IMR-90 (cell line): ENCODE measurements at regions not wholly inside any gene's neighbourhood (a gene's known extent, or its start where the extent isn't known, plus 50 kb on each side); places are given as distances from the start of the nearest gene placed in this dataset.

ENCODE experiments used
- ATAC-seq: fragments of 200-7000 bp; cut with Tn5 transposase; 2 replicates; pipeline ENCODE4 v1.9.1; 2020; ENCODE audit warnings: low read depth, mild to moderate bottlenecking, moderate library complexity
- BruUV-seq: library from RNA; stranded (reverse); fragments of 400-500 nt; replicated peaks from 2 replicates; lab custom pipeline; 2021; lab: Mats Ljungman, UMichigan
- CTCF ChIA-PET: fragments of 300-600 bp; formaldehyde crosslinking; extraction: SDS; loops from one replicate; lab custom pipeline; 2021; ENCODE audit warnings: antibody characterized with exemption; lab: Yijun Ruan, JAX
- POLR2A ChIA-PET: fragments of 300-600 bp; sonication (Branson Sonifier 250); formaldehyde crosslinking; loops from one replicate; lab custom pipeline; 2022; ENCODE audit warnings: antibody characterized with exemption; ENCODE audit not compliant: unreplicated experiment; lab: Charles Lee
- DNase-seq: peaks from one replicate; pipeline ENCODE4 v3.0.0; 2013
- H2AFZ ChIP-seq: replicated peaks from 2 replicates; pipeline ENCODE3; 2013; ENCODE audit warnings: low read length, mild to moderate bottlenecking; ENCODE audit not compliant: poor library complexity
- H2AK5ac ChIP-seq: 2 replicates; pipeline ENCODE4 v1.6.1; 2013; ENCODE audit warnings: low read depth, low read length, inconsistent platforms
- H2AK9ac ChIP-seq: replicated peaks from 2 replicates; pipeline ENCODE3; 2013; ENCODE audit warnings: mild to moderate bottlenecking, low read depth, low read length, moderate library complexity; ENCODE audit not compliant: poor library complexity
- H2BK120ac ChIP-seq: 2 replicates; pipeline ENCODE4 v1.6.1; 2013; ENCODE audit warnings: low read depth, low read length, inconsistent platforms
- H2BK15ac ChIP-seq: 3 replicates; pipeline ENCODE4 v1.6.1; 2013; ENCODE audit warnings: low read depth, low read length, inconsistent platforms
- H2BK20ac ChIP-seq: 2 replicates; pipeline ENCODE4 v1.6.1; 2013; ENCODE audit warnings: low read depth, mild to moderate bottlenecking, inconsistent platforms, low read length, moderate library complexity
- H2BK5ac ChIP-seq: 2 replicates; pipeline ENCODE4 v1.6.1; 2013; ENCODE audit warnings: mild to moderate bottlenecking, low read depth, low read length, inconsistent platforms; ENCODE audit not compliant: poor library complexity, severe bottlenecking
- H3K14ac ChIP-seq: replicated peaks from 2 replicates; pipeline ENCODE4 v1.6.1; 2013; ENCODE audit warnings: low read depth, low read length, inconsistent platforms
- H3K18ac ChIP-seq: 2 replicates; pipeline ENCODE4 v1.6.1; 2013; ENCODE audit warnings: low read depth, low read length, control low read depth
- H3K23ac ChIP-seq: 2 replicates; pipeline ENCODE4 v1.6.1; 2013; ENCODE audit warnings: low read depth, low read length, inconsistent platforms
- H3K27ac ChIP-seq: 2 replicates; pipeline ENCODE4 v1.5.1; 2013; ENCODE audit warnings: mild to moderate bottlenecking, control low read depth, low read length; ENCODE audit not compliant: insufficient read depth
- H3K27me3 ChIP-seq: 2 replicates; pipeline ENCODE4 v1.6.1; 2013; ENCODE audit warnings: low read length; ENCODE audit not compliant: control insufficient read depth, insufficient read depth
- H3K36me3 ChIP-seq: 2 replicates; pipeline ENCODE4 v1.6.1; 2013; ENCODE audit warnings: low read length, mixed read lengths; ENCODE audit not compliant: control insufficient read depth, insufficient read depth
- H3K4ac ChIP-seq: 2 replicates; pipeline ENCODE4 v1.6.1; 2013; ENCODE audit warnings: low read depth, low read length, inconsistent platforms
- H3K4me1 ChIP-seq: 2 replicates; pipeline ENCODE4 v1.6.1; 2013; ENCODE audit warnings: low read length, mixed read lengths; ENCODE audit not compliant: control insufficient read depth, insufficient read depth
- H3K4me2 ChIP-seq: 2 replicates; pipeline ENCODE4 v1.6.1; 2013; ENCODE audit warnings: low read depth, mild to moderate bottlenecking, control low read depth, low read length, moderate library complexity
- H3K4me3 ChIP-seq: 2 replicates; pipeline ENCODE4 v1.5.1; 2013; ENCODE audit warnings: low read depth, mild to moderate bottlenecking, control low read depth, low read length, moderate library complexity; ENCODE audit not compliant: insufficient read depth
- H3K56ac ChIP-seq: 2 replicates; pipeline ENCODE4 v1.6.1; 2013; ENCODE audit warnings: low read length, inconsistent platforms; ENCODE audit not compliant: insufficient read depth; ENCODE audit errors: extremely low read depth
- H3K79me1 ChIP-seq, 2 experiments: 2 replicates each; pipeline ENCODE4 v1.6.1; 2013; ENCODE audit warnings: low read length in 2 of 2, inconsistent platforms in 1 of 2, low read depth in 1 of 2
- H3K9ac ChIP-seq: 2 replicates; pipeline ENCODE4 v1.6.1; 2013; ENCODE audit warnings: low read depth, low read length, control low read depth
- H3K9me1 ChIP-seq: 2 replicates; pipeline ENCODE4 v1.6.1; 2013; ENCODE audit warnings: low read length, inconsistent platforms; ENCODE audit not compliant: insufficient read depth
- H3K9me3 ChIP-seq: 2 replicates; pipeline ENCODE4 v1.6.1; 2013; ENCODE audit warnings: low read length; ENCODE audit not compliant: control insufficient read depth, insufficient read depth
- H4K20me1 ChIP-seq: 2 replicates; pipeline ENCODE4 v1.6.1; 2013; ENCODE audit warnings: low read length, inconsistent platforms; ENCODE audit not compliant: insufficient read depth
- H4K5ac ChIP-seq: 2 replicates; pipeline ENCODE4 v1.6.1; 2013; ENCODE audit warnings: mild to moderate bottlenecking, low read depth, low read length, control low read depth
- H4K8ac ChIP-seq, 2 experiments: 2 replicates each; pipeline ENCODE4 v1.6.1; 2013; ENCODE audit warnings: low read depth in 2 of 2, low read length in 2 of 2, control low read depth in 1 of 2, inconsistent platforms in 1 of 2
- H4K91ac ChIP-seq: 2 replicates; pipeline ENCODE4 v1.6.1; 2013; ENCODE audit warnings: low read depth, low read length, inconsistent platforms; ENCODE audit not compliant: insufficient read depth
- BHLHE40 ChIP-seq: fragments of 150-350 bp; IDR thresholded peaks from 2 replicates; pipeline ENCODE4 v1.6.1; 2016; ENCODE audit warnings: mild to moderate bottlenecking, low read depth, low read length
- CHD1 ChIP-seq: IDR thresholded peaks from 2 replicates; pipeline ENCODE4 v1.6.1; 2012; ENCODE audit warnings: low read depth, low read length, improper control_type of control experiment
- MAFK ChIP-seq: IDR thresholded peaks from 2 replicates; pipeline ENCODE4 v1.6.1; 2012; ENCODE audit warnings: low read depth, low read length, improper control_type of control experiment
- MXI1 ChIP-seq: IDR thresholded peaks from 2 replicates; pipeline ENCODE4 v1.6.1; 2012; ENCODE audit warnings: low read depth, mild to moderate bottlenecking, low read length, moderate library complexity, borderline replicate concordance
- NFE2L2 ChIP-seq: fragments of 150-350 bp; IDR thresholded peaks from 2 replicates; pipeline ENCODE4 v1.6.1; 2016; ENCODE audit warnings: low read depth, mild to moderate bottlenecking, low read length
- WGBS, 2 experiments: methylation state at CpG; one replicate each; pipeline versions ENCODE4 v1.1.5 to v1.1.7; 2013; ENCODE audit warnings: missing lambda C conversion rate in 2 of 2; ENCODE audit not compliant: insufficient read length in 1 of 2; ENCODE audit errors: extremely low coverage in 2 of 2; 5-methylcytosine and 5-hydroxymethylcytosine counted together
- dilution Hi-C: fragments of 300-500 bp; cut with HindIII; formaldehyde crosslinking; loops from one replicate; pipeline ENCODE4 v1.14.3; 2018; ENCODE audit warnings: low sequenced_read_pairs; ENCODE audit not compliant: unreplicated experiment
- in situ Hi-C: fragments of 300-500 bp; cut with MboI; formaldehyde crosslinking; loops from 3 replicates; pipeline ENCODE4 v1.14.3; 2019; ENCODE audit warnings: low sequenced_read_pairs, inconsistent platforms, mixed read lengths
- intact Hi-C: fragments of 100-400 bp; cut with micrococcal nuclease; formaldehyde crosslinking; loops from 2 replicates; pipeline ENCODE4 v1.10.0; 2022

DNA sequence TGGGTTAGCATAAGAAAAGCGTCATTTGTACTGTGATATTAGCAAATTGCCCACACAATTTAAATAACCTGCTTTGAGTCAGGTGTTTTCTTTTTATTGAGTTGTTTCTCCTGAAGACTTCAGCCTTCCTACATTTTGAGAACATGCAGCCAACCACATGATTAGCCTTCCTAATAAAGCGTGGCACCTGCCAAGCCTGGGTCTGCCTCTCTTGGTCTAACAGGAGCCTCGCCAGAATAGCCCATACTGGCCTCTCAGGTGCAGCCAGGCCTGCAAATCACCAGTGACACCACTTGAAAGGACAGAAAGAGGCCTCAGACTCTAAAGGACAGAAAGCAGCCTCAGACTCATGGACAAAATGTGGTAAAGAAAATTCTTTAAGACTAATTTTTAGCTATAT is 653.8 kb downstream of the BCL11A start:
- no peak overlapping the region for H3K18ac ChIP-seq
- no peak overlapping the region for H2BK5ac ChIP-seq
- no peak overlapping the region for H2BK120ac ChIP-seq
- no peak overlapping the region for H2BK15ac ChIP-seq
- no peaks in the 10 kb centered on the region for H3K27me3 ChIP-seq
- H3K36me3 ChIP-seq, result no peaks in the 10 kb centered on the region
- ATAC-seq (no peak), DNase-seq (no peak)
- no peak overlapping the region for H3K27ac ChIP-seq
- H3K23ac ChIP-seq, result no peak overlapping the region
- no peak overlapping the region for H3K4me3 ChIP-seq
- no peak overlapping the region for H4K5ac ChIP-seq
- no peaks in the 10 kb centered on the region; the same call in 1 of the 2 replicates for H3K9me3 ChIP-seq
- no peak overlapping the region for H2AFZ ChIP-seq
- ChIA-PET POLR2A (no interaction called here), CTCF (no interaction called here)
- in situ Hi-C loops, result no loop called here
- H3K56ac ChIP-seq, result no peak overlapping the region
- no peak overlapping the region for H3K4me2 ChIP-seq
- no peak overlapping the region for H4K91ac ChIP-seq
- no TSS peak for BruUV-seq
- no peak overlapping the region for H4K8ac ChIP-seq
- TF ChIP-seq CHD1 (no peak), NFE2L2 (no peak), MAFK (no peak), MXI1 (no peak), BHLHE40 (no peak)
- dilution Hi-C loops, result no loop called here
- no peaks in the 10 kb centered on the region for H3K79me1 ChIP-seq
- no peak overlapping the region for H3K9ac ChIP-seq
- intact Hi-C loops, result no loop called here
- no peak overlapping the region for H2AK5ac ChIP-seq
- no peak overlapping the region for H3K4ac ChIP-seq
- H3K14ac ChIP-seq, result no peak overlapping the region
- no CpG with 5 or more reads among the region's 3 CpGs for WGBS, 2 experiments
- no peaks in the 10 kb centered on the region for H4K20me1 ChIP-seq
- H2BK20ac ChIP-seq, result no peak overlapping the region
- H3K4me1 ChIP-seq, result no peaks in the 10 kb centered on the region
- H3K9me1 ChIP-seq, result no peaks in the 10 kb centered on the region
- H2AK9ac ChIP-seq, result no peak overlapping the region
